ENCODE measurements at regions not wholly inside any gene's neighbourhood (a gene's known extent, or its start where the extent isn't known, plus 50 kb on each side); places are given as distances from the start of the nearest gene placed in this dataset.

- no peak for TF ChIP-seq CTCF (IDR thresholded peaks at IDR 0.05; ENCODE audit: low read depth, low read length, missing control alignments)
- H3K4me3 ChIP-seq (replicated peaks; ENCODE audit: low read depth, low read length), result no peak overlapping the region
- no peak for DNase-seq (ENCODE audit: extremely low read depth, low read depth)
Measured at GRCh38 chr13:52906122-52906903, 57.9 kb upstream of the PCDH8 start.

- DNase-seq (ENCODE audit: extremely low read depth, low read depth), result no peak
- H3K4me3 ChIP-seq (replicated peaks; ENCODE audit: low read depth, low read length), result no peak overlapping the region
- no peak for TF ChIP-seq CTCF (IDR thresholded peaks at IDR 0.05; ENCODE audit: low read depth, low read length, missing control alignments)
Measured at GRCh38 chr13:52905701-52906100, 57.3 kb upstream of the PCDH8 start.

- H3K4me3 ChIP-seq (replicated peaks; ENCODE audit: low read depth, low read length), result no peak overlapping the region
- no peak for DNase-seq (ENCODE audit: extremely low read depth, low read depth)
- TF ChIP-seq CTCF (IDR thresholded peaks at IDR 0.05; ENCODE audit: low read depth, low read length, missing control alignments), result no peak
Measured at GRCh38 chr13:52903320-52903719, 54.9 kb upstream of the PCDH8 start.

- no peak for DNase-seq (ENCODE audit: extremely low read depth, low read depth)
- no peak for TF ChIP-seq CTCF (IDR thresholded peaks at IDR 0.05; ENCODE audit: low read depth, low read length, missing control alignments)
- no peak overlapping the region for H3K4me3 ChIP-seq (replicated peaks; ENCODE audit: low read depth, low read length)
Measured at GRCh38 chr13:52899206-52899605, 50.8 kb upstream of the PCDH8 start.

Measured in HFF-Myc (cell line).